HepG2 (cell line): ENCODE measurements at regions not wholly inside any gene's neighbourhood (a gene's known extent, or its start where the extent isn't known, plus 50 kb on each side); places are given as distances from the start of the nearest gene placed in this dataset.
A peak's percentile ranks its signal among the peaks of the same experiment; 100 is the strongest.

Experiments
- ATAC-seq: fragments of 200-7000 bp; cut with Tn5 transposase; 3 replicates; pipeline ENCODE4 v1.9.1; 2020; ENCODE audit warnings: mild to moderate bottlenecking, moderate library complexity
- BruUV-seq: library from RNA; stranded (reverse); fragments of 400-500 nt; replicated peaks from 2 replicates; lab custom pipeline; 2021; lab: Mats Ljungman, UMichigan
- CTCF ChIA-PET: fragments of 300-600 bp; formaldehyde crosslinking; extraction: SDS; loops from one replicate; lab custom pipeline; 2021; ENCODE audit warnings: low total read pairs, inconsistent platforms, low intra/inter-chr PET ratio; lab: Yijun Ruan, JAX
- POLR2A ChIA-PET: fragments of 350-600 bp; sonication (Branson Sonifier 250); formaldehyde crosslinking; loops from one replicate; lab custom pipeline; 2020; ENCODE audit warnings: antibody characterized with exemption, inconsistent platforms; lab: Yijun Ruan, JAX
- DNase-seq: peaks from one replicate; pipeline ENCODE4 v3.0.0-alpha.2; 2015; ENCODE audit warnings: low spot score
- FAIRE-seq: peaks from 3 replicates; lab custom pipeline; 2011; peaks lifted over from hg19 to GRCh38; lab: Jason Lieb, UNC
- H2AFZ ChIP-seq: one replicate; pipeline ENCODE4 v1.6.1; 2011; ENCODE audit warnings: low read length, inconsistent platforms
- H3K27ac ChIP-seq: fragments of 300-600 bp; 3 replicates; pipeline ENCODE4 v1.8.0; 2011; ENCODE audit warnings: mixed run types, mild to moderate bottlenecking, mixed read lengths, low read length, inconsistent platforms; ENCODE audit not compliant: insufficient read depth; ENCODE audit errors: extremely low read length
- H3K27me3 ChIP-seq, 2 experiments: fragments of 200-600 bp in 1 of 2; 2 replicates in 1 of 2; 3 replicates in 1 of 2; pipeline versions ENCODE4 v1.6.0 to v1.8.0; 2011; ENCODE audit warnings: low read length in 2 of 2, mild to moderate bottlenecking in 2 of 2, moderate library complexity in 2 of 2, inconsistent platforms in 1 of 2; ENCODE audit not compliant: insufficient read depth in 2 of 2, control insufficient read depth in 1 of 2
- H3K36me3 ChIP-seq, 2 experiments: fragments of 200-600 bp in 1 of 2; replicated peaks in 1 of 2; 2 replicates in 1 of 2; 3 replicates in 1 of 2; pipeline versions ENCODE4 v1.5.1 to v1.8.0; 2011; ENCODE audit warnings: low read length in 2 of 2, inconsistent platforms in 1 of 2; ENCODE audit not compliant: insufficient read depth in 2 of 2, control insufficient read depth in 1 of 2
- H3K4me1 ChIP-seq: 2 replicates; pipeline ENCODE4 v1.5.1; 2012; ENCODE audit warnings: low read length, inconsistent platforms; ENCODE audit not compliant: insufficient read depth
- H3K4me2 ChIP-seq: 2 replicates; pipeline ENCODE4 v1.6.0; 2011; ENCODE audit warnings: low read depth, low read length, inconsistent platforms
- H3K4me3 ChIP-seq, 3 experiments: fragments of 200-600 bp in 1 of 3; sonication (generic), shearing (Covaris generic) in 1 of 3; replicated peaks in 1 of 3; 2 replicates each; pipeline ENCODE4 v1.5.1; 2011 to 2016; ENCODE audit warnings: low read length in 3 of 3, inconsistent platforms in 2 of 3, low read depth in 2 of 3, mild to moderate bottlenecking in 2 of 3, control low read depth in 1 of 3, mixed read lengths in 1 of 3; ENCODE audit not compliant: insufficient read depth in 1 of 3
- H3K79me2 ChIP-seq: one replicate; pipeline ENCODE4 v1.6.1; 2011; ENCODE audit warnings: low read length, inconsistent platforms; ENCODE audit not compliant: insufficient read depth
- H3K9ac ChIP-seq: 2 replicates; pipeline ENCODE4 v1.6.0; 2011; ENCODE audit warnings: mild to moderate bottlenecking, low read depth, low read length, inconsistent platforms; ENCODE audit not compliant: insufficient read depth
- H3K9me3 ChIP-seq: 2 replicates; pipeline ENCODE4 v1.5.1; 2012; ENCODE audit warnings: mild to moderate bottlenecking, low read length
- H4K20me1 ChIP-seq: 2 replicates; pipeline ENCODE4 v1.6.0; 2011; ENCODE audit warnings: inconsistent platforms, mild to moderate bottlenecking, low read length, moderate library complexity; ENCODE audit not compliant: insufficient read depth
- CCAR2 ChIP-seq: fragments of 200-400 bp; formaldehyde crosslinking; optimal IDR thresholded peaks from 2 replicates; pipeline ENCODE3; 2018; ENCODE audit warnings: low read depth, mild to moderate bottlenecking, low read length, moderate library complexity
- CEBPB ChIP-seq: IDR thresholded peaks from 2 replicates; pipeline ENCODE4 v1.6.1; 2011; ENCODE audit warnings: low read depth, low read length, improper control_type of control experiment, borderline replicate concordance
- CHD4 ChIP-seq: fragments of 200-600 bp; sonication (generic); IDR thresholded peaks from 2 replicates; pipeline ENCODE4 v1.7.0; 2017; ENCODE audit warnings: mild to moderate bottlenecking, low read length, borderline replicate concordance
- EZH2 ChIP-seq: conservative IDR thresholded peaks from 2 replicates; pipeline ENCODE4 v1.6.1; 2012; ENCODE audit warnings: mild to moderate bottlenecking, low read depth, low read length, moderate library complexity
- GABPB1 ChIP-seq: IDR thresholded peaks from 2 replicates; pipeline ENCODE4 v1.6.1; 2016; ENCODE audit warnings: mild to moderate bottlenecking, missing genetic modification reagents, moderate library complexity, missing compliant biosample characterization
- KLF15 ChIP-seq: sonication (generic); formaldehyde crosslinking; IDR thresholded peaks from 2 replicates; pipeline ENCODE4 v1.8.1; 2023; ENCODE audit warnings: borderline replicate concordance, mild to moderate bottlenecking, inconsistent platforms, missing genetic modification reagents, mixed read lengths
- MEF2D ChIP-seq: sonication (generic); formaldehyde crosslinking; IDR thresholded peaks from 2 replicates; pipeline ENCODE4 v1.5.1; 2020; ENCODE audit warnings: mild to moderate bottlenecking, missing genetic modification reagents
- NR2F1 ChIP-seq, 2 experiments: fragments of 450-650 bp in 1 of 2; formaldehyde crosslinking in 1 of 2; IDR thresholded peaks; 2 replicates each; pipeline versions ENCODE4 v1.5.0 to v1.6.1; 2016 to 2020; ENCODE audit warnings: mild to moderate bottlenecking in 1 of 2, missing compliant biosample characterization in 1 of 2, missing genetic modification reagents in 1 of 2, moderate library complexity in 1 of 2
- RAD21 ChIP-seq: fragments of 450-650 bp; formaldehyde crosslinking; IDR thresholded peaks from 2 replicates; pipeline ENCODE4 v1.5.0; 2020; ENCODE audit warnings: mild to moderate bottlenecking
- RBAK ChIP-seq: sonication (generic); formaldehyde crosslinking; IDR thresholded peaks from 2 replicates; pipeline ENCODE4 v1.5.1; 2020; ENCODE audit warnings: mild to moderate bottlenecking, missing genetic modification reagents
- RORA ChIP-seq: sonication (generic); formaldehyde crosslinking; IDR thresholded peaks from 2 replicates; pipeline ENCODE4 v1.5.0; 2020; ENCODE audit warnings: mild to moderate bottlenecking, missing genetic modification reagents, moderate library complexity
- SIX4 ChIP-seq: sonication (generic); formaldehyde crosslinking; IDR thresholded peaks from 2 replicates; pipeline ENCODE4 v1.4.0; 2020; ENCODE audit warnings: missing genetic modification reagents
- ZFP1 ChIP-seq: IDR thresholded peaks from 2 replicates; pipeline ENCODE4 v1.6.1; 2016
- ZNF503 ChIP-seq: sonication (generic); formaldehyde crosslinking; IDR thresholded peaks from 2 replicates; pipeline ENCODE4 v1.4.0; 2020; ENCODE audit warnings: missing genetic modification reagents
- ZNF703 ChIP-seq: sonication (generic); formaldehyde crosslinking; IDR thresholded peaks from 2 replicates; pipeline ENCODE4 v1.5.1; 2020; ENCODE audit warnings: missing genetic modification reagents, mild to moderate bottlenecking, moderate library complexity, borderline replicate concordance
- ZNF792 ChIP-seq: IDR thresholded peaks from 2 replicates; pipeline ENCODE4 v1.6.1; 2016
- WGBS: methylation state at CpG from one replicate; pipeline ENCODE4 v1.1.6; 2017; ENCODE audit warnings: low lambda C conversion rate; 5-methylcytosine and 5-hydroxymethylcytosine counted together
- in situ Hi-C: cut with HindIII; loops from 2 replicates; pipeline ENCODE4 v1.10.0; 2017; ENCODE audit warnings: low pct_unique_long_range_greater_than_20kb; ENCODE audit not compliant: extremely low pct_ligation_motif_present
- intact Hi-C: fragments of 100-400 bp; cut with micrococcal nuclease; formaldehyde crosslinking; loops from one replicate; pipeline ENCODE4 v1.10.0; 2022; ENCODE audit not compliant: unreplicated experiment

GRCh38 chr3:25040748-25041147 lies 387.3 kb upstream of the RARB start:
- DNase-seq (no peak), ATAC-seq (no peak)
- CTCF ChIA-PET, result no interaction called here
- H3K36me3 ChIP-seq, result no peaks in the 10 kb centered on the region
- no peak for TF ChIP-seq ZFP1 (CRISPR knock-in tag)
- TF ChIP-seq KLF15 (CRISPR knock-in tag), result no peak
- no peak for TF ChIP-seq CCAR2
- TF ChIP-seq NR2F1 (CRISPR knock-in tag; IDR thresholded peaks at IDR 0.05), result no peak
- no peak for TF ChIP-seq ZNF703 (CRISPR knock-in tag)
- 0 out of 2 replicates have a peak, but pooled peaks have one; percentile 2 for TF ChIP-seq CEBPB
- TF ChIP-seq CHD4, result no peak
- TF ChIP-seq EZH2, result no peak
- TF ChIP-seq, all 625 proteins: peak for 1
- no peak overlapping the region for H3K9ac ChIP-seq
- intact Hi-C loops (no loop called here), in situ Hi-C loops (no loop called here)
- H3K4me3 ChIP-seq, result no peak overlapping the region
- no peak overlapping the region for H2AFZ ChIP-seq
- FAIRE-seq, result no peak
- no peaks in the 10 kb centered on the region for H3K79me2 ChIP-seq
- no peaks in the 10 kb centered on the region for H3K27me3 ChIP-seq
- 0% methylated on average over 3 of the region's 3 CpGs for WGBS
- no TSS peak for BruUV-seq
- POLR2A ChIA-PET, result no interaction called here
- H3K4me1 ChIP-seq, result no peaks in the 10 kb centered on the region
- H3K27ac ChIP-seq, result no peak overlapping the region
- H3K4me2 ChIP-seq, result no peak overlapping the region
- H3K9me3 ChIP-seq, result no peaks in the 10 kb centered on the region
- H4K20me1 ChIP-seq, result no peaks in the 10 kb centered on the region

GRCh38 chr3:25041871-25042584 lies 386.0 kb upstream of the RARB start:
- Histone ChIP-seq H4K20me1 (no peaks in the 10 kb centered on the region), H3K9me3 (no peaks in the 10 kb centered on the region), H3K4me3 (no peak overlapping the region), H3K79me2 (no peaks in the 10 kb centered on the region), H3K9ac (no peak overlapping the region), H3K4me2 (no peak overlapping the region), H3K27me3 (no peaks in the 10 kb centered on the region), H2AFZ (no peak overlapping the region), H3K36me3 (no peaks in the 10 kb centered on the region), H3K27ac (no peak overlapping the region), H3K4me1 (no peaks in the 10 kb centered on the region)
- ChIA-PET CTCF (no interaction called here), POLR2A (no interaction called here)
- in situ Hi-C loops (no loop called here), intact Hi-C loops (no loop called here)
- 0% methylated on average over 3 of the region's 3 CpGs for WGBS
- BruUV-seq, result no TSS peak
- no peak for ATAC-seq
- TF ChIP-seq ZNF503 (no peak), ZNF792 (CRISPR knock-in tag) (no peak), SIX4 (CRISPR knock-in tag) (no peak), RBAK (CRISPR knock-in tag) (no peak), MEF2D (no peak), GABPB1 (CRISPR knock-in tag) (no peak), RAD21 (CRISPR knock-in tag) (no peak), RORA (CRISPR knock-in tag) (no peak)
- no peak for DNase-seq
- no peak for FAIRE-seq
